Activated T-cell treated with anti-CD3 and anti-CD28 coated beads for 24 hours (primary cell): ENCODE measurements at regions not wholly inside any gene's neighbourhood (a gene's known extent, or its start where the extent isn't known, plus 50 kb on each side); places are given as distances from the start of the nearest gene placed in this dataset.
"Not testable (repeated sequence)": the region's sequence is repeated elsewhere in the genome, so short reads cannot be mapped to it uniquely, and the experiment has no call there.

Experiments used
- DNase-seq: peaks from one replicate; pipeline ENCODE4 v3.0.0-alpha.2; 2020; ENCODE audit warnings: low read depth

DNA sequence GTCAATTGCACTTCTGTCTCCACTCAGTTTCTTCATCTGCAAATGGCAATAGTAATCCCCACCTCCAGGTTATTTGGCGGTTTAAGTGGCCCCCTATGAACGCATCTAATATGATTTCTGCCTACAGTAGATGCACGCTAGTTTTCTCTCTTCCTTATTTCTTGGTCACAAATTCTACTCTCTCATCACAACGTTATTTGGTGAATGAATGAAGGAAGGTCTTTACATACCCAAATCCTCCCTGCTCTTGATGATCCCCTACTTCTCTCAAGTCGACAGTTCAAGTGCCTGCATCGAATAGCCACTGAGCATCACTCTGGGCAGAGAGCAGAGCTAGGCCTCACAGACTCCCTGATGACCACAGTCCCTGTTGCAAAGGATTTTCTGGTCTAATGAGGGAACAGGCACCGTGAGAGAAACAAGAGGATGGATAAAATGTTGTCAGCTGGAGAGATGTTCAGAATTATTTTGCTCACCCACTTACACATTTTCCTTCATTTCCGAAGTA lies 181.2 kb upstream of the SMAD3 start:
- no peak for DNase-seq

DNA sequence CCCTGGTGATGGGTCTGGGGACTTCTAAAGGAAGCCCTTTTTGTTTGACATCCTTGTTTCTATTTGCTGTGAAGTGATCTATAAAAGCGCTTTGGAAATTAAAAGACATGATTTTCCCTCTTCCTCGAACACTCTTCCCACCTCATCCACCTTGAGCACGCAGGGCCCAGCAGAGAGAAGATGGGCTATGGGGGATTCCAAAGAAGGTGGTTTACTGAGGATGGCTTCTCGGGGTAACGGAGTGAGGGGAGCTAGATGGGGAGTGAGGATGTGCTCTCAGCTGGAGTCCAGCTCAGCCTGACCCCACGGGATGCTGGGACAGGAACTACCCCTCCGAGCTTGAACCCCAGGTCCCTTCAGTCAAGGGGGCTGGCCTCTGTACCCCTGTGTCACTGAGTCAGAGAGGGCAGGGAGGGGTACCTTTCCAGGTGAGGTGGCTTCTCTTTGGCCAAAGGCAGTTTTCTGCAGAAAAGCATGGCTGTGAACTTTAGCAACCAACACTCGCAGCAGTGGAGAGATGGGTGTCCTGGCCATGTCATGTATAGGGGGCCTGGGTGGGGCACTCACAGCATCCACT lies 180.7 kb upstream of the SMAD3 start:
- DNase-seq = no peak

DNA sequence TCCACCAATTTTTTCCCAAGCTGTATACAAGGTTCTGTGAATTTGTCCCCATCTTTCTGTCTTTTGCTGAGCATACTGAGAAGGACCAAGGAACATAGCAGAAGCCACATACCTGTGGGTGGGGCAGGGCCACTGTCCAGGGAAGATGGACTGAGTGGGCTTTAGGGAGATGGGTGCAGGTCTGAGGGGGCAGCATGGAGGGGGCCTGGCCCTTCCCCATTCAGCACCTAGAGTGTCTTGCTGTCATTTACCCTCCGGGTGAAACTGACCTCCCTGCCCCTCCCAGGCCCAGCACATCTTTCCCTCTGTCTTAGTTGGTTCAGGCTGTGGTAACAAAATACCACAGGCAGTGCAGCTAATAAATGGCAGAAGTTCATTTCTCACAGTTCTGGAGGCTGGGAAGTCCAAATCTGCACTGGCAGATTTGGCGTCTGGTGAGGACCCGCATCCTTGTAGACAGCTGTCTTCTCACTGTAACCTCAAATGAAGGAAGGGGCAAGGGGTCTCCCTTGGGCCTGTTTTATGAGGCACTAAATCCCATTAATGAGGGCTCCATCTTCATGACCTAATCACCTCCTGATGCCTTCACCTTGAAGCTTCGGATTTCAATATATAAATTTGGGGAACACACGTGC lies 180.0 kb upstream of the SMAD3 start:
- DNase-seq = no peak

DNA sequence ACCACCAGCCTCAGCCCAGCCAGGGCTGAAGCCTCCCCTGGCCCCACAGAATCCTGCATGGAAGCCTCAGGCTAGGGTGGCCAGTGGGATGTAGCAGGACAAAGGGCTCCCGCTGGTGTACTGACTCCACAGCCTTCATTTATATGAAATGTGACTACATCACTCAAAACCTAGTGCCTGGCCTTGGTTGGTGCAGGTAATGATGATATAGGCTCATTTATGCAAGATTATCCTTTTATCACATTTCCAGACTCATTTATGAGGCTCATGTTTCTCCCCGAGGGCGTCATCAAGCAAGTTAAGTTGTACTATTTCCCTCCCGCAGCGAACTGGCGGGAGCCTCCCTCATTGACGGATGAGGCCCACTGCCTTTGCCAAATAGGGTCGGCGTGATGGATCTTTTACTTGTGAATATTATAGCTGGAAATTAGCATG lies 179.1 kb upstream of the SMAD3 start:
- DNase-seq = no peak

DNA sequence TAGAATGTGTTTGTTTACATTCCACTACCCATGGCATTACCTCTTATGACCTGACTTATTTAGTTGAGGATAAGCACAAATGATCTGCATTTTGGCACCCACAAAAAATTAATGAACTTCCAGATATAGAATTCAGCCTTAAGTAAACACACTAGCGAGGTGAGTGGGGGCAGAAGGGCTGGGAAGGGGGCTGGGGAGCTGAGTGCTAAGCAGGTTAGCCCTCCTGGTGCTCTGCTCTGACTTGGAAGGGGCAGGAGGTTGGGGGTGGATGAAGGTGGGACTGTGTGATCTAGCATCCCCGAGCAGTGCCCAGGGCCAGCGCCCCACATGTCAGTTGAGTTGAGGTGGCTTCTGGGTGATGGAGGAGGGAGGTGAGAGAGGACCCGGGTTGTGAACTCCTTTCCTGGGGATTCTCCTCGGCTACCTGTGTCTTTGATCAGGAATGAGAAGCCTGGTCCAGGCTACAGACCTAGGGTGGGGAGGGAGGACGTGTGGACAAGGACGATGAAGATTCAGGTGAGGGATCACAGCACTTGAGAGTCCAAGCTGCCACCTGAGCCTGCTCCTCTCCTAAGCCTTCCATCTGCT lies 178.6 kb upstream of the SMAD3 start:
- no peak for DNase-seq

DNA sequence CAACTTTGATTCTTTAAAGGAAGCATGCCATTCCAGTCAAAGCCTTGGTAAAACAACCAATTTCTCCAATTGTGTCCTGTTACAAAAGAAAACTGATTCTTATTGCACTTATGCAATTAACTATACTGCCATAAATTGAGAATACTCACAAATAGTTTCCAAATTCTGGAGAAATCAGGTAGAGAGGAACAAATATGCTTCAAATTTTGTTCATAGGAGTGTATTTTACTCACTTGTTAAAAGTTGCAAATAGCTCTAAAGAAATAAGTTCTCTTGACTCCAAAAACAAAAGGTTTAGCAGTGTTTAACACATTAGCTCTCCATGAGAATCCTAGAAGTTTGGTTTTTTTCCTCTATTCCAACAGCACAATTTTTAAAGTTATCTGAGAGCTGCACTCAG lies 176.1 kb upstream of the SMAD3 start:
- not testable (repeated sequence) for DNase-seq

DNA sequence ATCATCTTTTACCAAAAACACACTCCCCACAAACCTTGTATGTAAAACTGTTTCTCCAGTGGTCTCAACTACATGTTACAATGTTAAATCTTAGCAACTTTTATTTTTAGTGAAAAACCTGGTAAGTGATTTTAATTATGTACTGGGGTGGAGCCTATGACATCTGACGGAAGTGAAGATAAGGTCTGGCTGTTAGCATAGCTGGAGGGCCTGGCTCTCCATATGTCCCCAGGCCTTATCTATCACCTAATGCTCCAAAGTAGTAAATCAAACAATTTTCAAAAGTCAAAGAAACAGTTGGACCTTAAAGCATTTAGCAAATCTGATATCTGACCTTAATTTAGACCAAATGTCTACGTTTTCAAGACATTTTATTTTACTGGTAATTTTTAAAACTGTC lies 173.6 kb upstream of the SMAD3 start:
- no peak for DNase-seq

DNA sequence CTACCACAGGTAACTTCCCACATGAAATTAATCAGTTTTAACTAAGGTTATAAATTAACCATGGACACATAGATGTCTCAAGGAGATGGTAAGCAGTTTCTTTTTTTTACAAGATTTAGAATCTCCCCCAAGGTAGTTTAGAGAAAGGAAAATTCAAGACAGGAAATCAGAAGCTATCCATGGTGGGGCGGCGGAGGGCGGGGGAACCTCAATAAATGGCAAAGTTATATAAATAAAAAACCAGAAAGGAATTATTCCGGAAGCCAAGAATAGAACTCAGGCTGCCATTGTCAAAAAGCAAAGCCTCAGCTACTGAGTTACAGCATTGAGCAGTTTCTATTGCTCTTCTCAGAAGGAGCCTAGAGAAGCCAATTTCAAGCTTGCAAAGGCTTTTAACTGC lies 172.1 kb upstream of the SMAD3 start:
- DNase-seq = no peak

DNA sequence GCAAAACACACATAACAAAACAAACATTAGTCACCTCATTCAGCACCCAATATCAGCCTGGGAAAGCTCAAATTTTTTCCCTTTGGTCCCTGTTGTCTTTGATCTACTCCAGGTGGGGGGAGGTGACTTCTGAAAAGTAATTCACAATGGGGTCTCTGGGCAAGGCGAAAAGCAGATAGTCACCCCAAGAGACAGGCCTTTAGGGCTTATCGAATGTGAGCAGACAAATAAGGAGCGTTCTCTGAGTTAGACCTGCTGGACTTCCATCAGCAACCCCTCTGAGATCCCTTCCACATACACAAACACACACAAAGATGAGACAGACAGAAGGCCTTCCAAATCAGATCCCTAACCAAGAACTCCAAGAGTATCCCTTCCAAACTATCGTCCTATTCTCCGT lies 171.0 kb upstream of the SMAD3 start:
- DNase-seq = no peak

DNA sequence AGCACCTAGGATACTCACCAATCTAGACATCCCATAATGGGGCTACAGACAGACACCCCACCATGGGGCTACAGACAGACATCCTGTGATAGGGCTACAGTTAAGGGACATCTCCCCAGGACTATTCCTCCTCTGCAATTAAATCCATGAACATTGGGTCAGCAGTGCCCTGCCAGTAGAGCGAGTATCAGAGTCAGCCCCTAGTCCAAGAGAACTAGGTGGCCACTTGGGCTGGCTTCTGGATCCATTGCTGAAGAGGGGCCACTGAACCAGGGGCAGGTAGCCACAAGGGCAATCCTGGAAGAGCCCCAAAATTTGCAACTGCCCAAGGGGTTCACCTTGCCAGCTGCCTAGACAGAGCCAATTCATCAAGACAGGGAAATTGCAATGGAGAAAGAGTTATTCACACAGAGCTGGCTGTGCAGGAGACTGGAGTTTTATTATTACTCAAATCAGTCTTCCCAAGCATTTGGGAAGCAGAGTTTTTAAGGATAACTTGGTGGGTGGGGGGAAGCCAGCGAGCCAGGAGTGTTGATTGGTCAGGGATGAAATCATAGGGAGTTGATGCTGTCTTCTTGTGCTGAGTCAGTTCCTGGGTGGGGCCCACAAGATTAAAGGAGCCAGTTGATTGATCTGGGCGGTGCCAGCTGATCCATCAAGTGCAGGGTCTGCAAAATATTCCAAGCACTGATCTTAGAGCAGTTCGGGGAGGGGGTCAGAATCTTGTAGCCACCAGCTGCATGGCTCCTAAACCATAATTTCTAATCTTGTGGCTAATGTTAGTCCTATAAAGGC lies 170.2 kb upstream of the SMAD3 start:
- no peak for DNase-seq

DNA sequence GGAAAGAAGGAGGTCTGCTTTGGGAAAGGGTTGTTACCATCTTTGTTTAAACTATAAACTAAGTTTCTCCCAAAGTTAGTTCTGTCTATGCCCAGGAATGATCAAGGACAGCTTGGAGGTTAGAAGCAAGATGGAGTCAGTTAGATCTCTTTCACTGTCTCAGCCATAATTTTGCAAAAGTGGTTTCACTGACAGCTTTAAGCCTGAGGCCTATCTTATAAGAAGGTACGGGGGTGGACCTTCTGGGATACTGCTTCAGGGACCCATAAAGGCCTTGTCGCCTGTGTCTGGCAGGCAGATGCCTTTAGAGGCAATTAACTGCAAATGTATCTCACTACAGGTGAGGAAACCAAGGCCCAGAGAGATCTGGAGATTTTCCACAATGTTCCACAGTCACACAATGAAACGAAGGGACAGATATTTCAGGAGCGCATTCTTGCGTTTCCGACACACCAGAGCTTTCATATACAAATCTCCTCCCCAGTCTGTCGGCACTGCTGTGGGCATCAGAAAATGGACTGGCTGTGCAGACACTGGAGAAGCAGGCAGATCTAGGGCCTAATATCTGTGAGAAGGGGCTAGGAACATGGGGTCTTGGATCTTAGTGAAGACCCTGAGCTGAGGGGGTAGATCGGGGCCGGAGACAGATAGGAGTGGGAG lies 169.5 kb upstream of the SMAD3 start:
- DNase-seq = no peak

DNA sequence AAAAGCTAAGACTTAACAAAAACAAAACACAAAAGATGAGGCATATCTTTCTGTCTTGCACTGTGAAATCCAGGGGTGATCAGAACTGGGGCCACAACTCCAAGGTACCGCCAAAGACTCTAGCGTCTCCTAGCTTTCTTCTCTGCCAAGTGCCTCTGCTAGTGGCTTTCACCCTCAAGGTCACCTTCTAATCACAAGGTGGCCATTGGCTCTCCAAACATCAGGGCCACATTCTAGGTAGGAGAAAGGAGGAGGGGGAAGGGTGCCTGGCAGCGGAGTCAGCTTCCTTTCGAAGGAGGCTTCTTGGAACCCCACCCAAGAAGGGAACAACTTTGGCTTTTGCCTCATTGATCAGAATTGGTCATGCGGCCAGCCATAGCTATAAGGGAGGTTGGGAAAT lies 168.8 kb upstream of the SMAD3 start:
- DNase-seq = no peak

DNA sequence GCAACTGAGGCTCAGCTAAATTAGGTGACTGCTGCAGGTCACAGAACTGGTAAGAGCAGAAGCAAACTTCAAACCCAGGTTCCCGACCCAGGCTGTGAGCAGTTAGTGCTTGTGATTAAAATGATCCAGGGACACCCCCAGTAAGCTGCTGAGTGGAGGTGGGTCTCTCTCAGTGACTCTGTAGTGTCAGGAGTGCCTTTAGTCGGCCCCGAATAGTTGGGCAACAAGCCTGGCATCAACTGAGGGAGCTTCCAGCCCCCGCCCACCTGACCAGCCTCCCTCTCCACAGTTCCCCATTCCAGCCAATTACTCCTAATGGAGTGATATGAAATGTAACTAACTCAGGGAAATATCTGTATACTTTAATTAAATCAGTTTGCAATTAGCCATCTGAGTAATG lies 168.0 kb upstream of the SMAD3 start:
- DNase-seq = no peak

DNA sequence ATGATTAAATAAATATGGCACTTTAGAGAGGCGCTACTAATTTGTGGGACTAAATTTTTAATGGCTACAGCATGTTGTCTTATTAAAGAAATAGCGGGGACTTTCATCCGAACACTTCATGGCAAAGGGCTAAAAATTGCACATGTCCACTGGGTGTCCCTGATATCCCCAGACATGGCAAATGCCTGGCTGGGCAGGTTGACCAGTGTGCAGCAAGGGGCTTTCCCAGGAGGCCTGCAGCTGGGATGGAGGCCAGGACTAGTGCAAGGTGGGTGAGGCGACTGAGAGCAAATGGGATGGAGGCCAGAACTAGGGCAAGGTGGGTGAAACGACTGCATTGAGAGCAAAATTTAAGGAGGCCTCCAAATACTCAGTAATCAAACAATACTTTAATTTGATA lies 167.4 kb upstream of the SMAD3 start:
- no peak for DNase-seq

DNA sequence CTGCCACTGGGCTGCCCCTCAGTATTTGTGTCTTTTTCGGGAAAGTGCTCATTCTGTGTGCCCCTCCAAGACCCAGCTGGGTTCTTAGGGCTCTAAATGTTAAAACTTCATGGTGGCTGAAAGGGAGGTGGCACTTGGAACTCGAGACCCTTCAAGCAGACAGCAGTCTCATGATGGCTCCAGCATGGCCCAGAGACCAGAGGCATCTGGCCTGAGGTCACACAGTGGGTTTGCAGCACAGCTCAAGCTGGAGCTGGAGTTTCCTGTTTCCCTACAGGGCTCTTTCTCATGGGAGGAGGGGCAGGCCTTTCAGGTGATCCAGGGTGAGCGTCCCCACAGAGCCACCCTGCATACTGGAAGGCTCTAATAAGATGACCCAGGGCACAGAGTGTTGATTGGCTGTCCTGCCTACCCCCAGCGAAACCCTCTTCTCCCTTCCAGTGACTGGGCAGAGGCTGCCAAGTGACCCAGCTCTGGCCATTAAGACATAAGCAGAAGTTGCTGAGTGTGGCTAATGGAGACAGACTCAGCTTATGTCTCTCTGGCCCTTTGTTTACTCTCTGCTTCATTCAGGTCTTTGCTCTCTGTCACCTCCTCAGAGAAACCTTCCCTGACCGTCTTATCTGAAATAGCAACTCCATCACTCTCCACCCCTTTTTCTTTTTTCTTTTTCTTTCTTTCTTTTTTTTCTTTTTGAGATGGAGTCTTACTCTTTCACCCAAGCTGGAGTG lies 166.6 kb upstream of the SMAD3 start:
- DNase-seq = no peak

DNA sequence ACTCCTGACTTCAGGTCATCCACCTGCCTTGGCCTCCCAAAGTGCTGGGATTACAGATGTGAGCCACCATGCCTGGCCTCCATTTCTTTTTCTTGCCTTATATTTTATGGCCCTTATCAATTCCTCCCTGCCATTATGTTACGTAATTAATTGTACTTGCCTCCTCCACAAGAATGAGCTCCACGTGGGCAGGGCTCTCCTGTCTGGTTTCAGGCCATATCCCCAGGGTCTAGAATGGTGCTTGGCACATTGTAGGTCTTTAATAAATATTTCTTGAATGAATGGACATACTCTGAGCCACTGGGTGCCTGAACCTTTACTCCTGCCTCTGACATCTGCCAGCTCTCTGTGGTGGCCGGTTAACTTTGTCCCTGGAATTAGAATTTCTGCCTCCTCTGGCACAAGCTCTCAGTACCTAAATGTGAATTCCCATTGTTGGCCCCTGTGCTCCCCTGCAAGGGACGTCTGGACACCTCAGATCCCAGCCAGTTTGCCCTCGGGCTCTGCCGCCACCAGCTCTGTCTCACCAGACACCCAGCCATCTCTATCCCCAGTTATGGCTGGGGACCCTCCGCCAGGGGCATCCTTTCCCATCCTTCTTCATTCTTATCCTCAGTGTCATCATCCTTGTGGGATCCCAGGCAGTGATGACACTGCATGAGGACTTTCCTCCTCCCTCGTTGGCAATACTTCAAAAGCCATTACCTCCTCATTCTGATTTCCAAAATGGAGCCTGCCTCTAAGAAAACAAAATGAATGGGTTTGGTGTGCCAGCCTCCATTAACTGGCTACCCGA lies 165.6 kb upstream of the SMAD3 start:
- DNase-seq = no peak

DNA sequence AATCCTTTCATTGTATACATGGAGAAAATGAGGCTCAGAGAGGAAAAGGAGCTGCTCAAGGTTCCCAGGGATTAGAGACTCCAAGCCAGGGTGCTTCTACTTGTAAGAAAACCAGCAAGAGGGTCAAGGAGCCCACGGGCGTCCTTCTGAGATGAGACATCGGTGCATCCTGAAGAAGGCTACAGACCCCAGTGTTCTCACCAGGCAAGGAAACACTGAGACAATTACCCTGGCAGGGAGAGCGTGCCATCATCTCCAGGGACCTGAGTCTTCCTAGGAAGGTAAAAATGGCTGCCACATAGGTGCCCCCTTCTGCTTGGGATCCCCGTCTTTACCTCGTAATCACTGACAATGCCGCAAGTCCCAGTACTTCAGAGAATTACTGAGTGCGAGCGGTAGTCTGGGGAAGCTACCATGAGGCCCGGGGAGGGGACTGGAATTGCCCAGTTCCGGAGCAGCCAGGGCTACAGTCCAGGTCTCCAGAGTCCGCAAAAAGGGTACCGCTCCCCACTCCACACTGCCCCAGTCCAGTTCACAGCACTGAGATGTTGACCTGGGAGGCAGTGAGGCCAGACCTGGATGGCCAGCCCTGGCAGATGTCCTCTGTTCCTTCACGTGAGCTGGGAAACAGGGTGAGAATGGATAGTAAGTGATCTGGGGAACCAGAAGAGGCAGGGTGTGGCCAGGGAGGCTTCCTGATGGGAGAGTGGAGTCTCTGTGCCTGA lies 164.7 kb upstream of the SMAD3 start:
- no peak for DNase-seq

DNA sequence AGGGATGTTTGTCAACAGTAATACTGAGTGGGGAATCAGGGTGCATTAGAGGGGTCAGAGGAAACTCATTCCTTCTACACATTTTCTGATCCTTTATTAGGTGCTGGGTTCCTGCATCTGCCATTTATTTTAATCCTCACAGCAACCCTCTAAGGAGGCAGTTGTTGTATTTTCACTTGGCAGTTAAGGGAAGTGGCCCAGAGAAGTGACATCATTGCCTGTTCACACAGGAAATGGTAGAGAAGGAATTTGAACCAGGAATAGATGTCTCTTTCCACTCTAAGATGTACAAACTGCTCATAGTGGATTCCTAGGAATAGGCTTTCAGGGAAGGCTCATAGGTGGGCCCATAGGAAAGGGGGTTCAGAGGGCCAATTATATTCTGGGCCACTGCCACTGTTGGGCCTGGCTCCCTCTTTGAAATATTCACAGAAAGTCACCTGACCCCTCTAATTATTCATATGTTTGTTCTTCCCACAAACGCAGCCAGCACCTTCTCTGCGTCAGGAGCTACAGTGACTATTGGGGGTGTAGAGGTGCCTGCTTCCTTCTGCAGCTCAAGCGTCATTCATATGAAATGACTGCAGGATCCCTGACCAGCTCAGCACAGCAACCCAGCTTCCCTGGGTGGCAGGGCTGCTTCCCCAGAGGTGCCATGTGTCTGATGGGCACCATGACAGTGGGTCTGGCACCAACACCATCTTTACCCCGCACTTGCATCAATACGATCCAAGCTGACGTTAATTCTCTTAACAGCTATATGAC lies 163.9 kb upstream of the SMAD3 start:
- no peak for DNase-seq

DNA sequence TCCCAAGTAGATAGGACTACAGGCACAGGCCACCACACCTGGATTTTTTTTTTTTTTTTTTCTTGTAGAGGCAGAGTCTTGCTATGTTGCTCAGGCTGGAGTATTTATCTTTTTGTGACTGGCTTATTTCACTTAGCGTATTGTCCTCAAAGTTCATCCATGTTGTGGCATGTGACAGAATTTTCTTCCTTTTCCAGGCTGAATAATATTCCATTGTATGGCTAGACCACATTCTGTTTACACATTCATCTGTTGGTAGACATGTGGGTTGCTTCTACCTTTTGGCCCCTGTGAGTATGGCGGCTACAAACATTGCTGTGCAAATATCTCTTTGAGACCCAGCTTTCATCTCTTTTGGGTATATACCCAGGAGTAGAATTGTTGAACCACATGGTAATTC lies 160.2 kb upstream of the SMAD3 start:
- no peak for DNase-seq
